PC-3 (cell line): ENCODE measurements at regions not wholly inside any gene's neighbourhood (a gene's known extent, or its start where the extent isn't known, plus 50 kb on each side); places are given as distances from the start of the nearest gene placed in this dataset.

Source experiments
- ATAC-seq: fragments of 200-7000 bp; cut with Tn5 transposase; 2 replicates; pipeline ENCODE4 v1.9.1; 2020; ENCODE audit warnings: mild to moderate bottlenecking, moderate library complexity
- BruUV-seq: library from RNA; stranded (reverse); fragments of 400-500 nt; replicated peaks from 2 replicates; lab custom pipeline; 2021; lab: Mats Ljungman, UMichigan
- CTCF ChIA-PET: fragments of 300-600 bp; sonication (Branson Sonifier 250); formaldehyde crosslinking; loops from one replicate; lab custom pipeline; 2022; ENCODE audit warnings: antibody characterized with exemption; lab: Charles Lee
- POLR2A ChIA-PET: fragments of 300-600 bp; sonication (Branson Sonifier 250); formaldehyde crosslinking; loops from one replicate; lab custom pipeline; 2022; ENCODE audit warnings: antibody characterized with exemption; ENCODE audit not compliant: unreplicated experiment; lab: Charles Lee
- DNase-seq: peaks from one replicate; pipeline ENCODE4 v3.0.0-alpha.2; 2015
- H2AFZ ChIP-seq: fragments of 300-600 bp; sonication (generic); 2 replicates; pipeline ENCODE4 v1.6.0; 2016; ENCODE audit warnings: antibody characterized with exemption, low read length
- H3F3A ChIP-seq: fragments of 300-600 bp; sonication (generic); one replicate; pipeline ENCODE4 v1.6.0; 2017; ENCODE audit warnings: antibody characterized with exemption, low read length, control low read depth, mild to moderate bottlenecking; ENCODE audit not compliant: unreplicated experiment
- H3K27ac ChIP-seq: fragments of 300-600 bp; sonication (generic); 2 replicates; pipeline ENCODE4 v1.5.1; 2016; ENCODE audit warnings: mild to moderate bottlenecking, low read length
- H3K27me3 ChIP-seq: fragments of 300-600 bp; sonication (generic); 2 replicates; pipeline ENCODE4 v1.6.1; 2016; ENCODE audit warnings: low read length, mixed read lengths
- H3K36me3 ChIP-seq: fragments of 300-600 bp; sonication (generic); 2 replicates; pipeline ENCODE4 v1.6.1; 2016; ENCODE audit warnings: low read depth, mixed run types, low read length, mixed read lengths
- H3K4me1 ChIP-seq: fragments of 300-600 bp; sonication (generic); 2 replicates; pipeline ENCODE4 v1.5.1; 2016; ENCODE audit warnings: low read length; ENCODE audit not compliant: insufficient read depth
- H3K4me2 ChIP-seq: fragments of 300-600 bp; sonication (generic); 2 replicates; pipeline ENCODE4 v1.6.0; 2016; ENCODE audit warnings: low read length
- H3K4me3 ChIP-seq: fragments of 300-600 bp; sonication (generic); 2 replicates; pipeline ENCODE4 v1.5.1; 2016; ENCODE audit warnings: mild to moderate bottlenecking, low read length, mixed read lengths
- H3K79me2 ChIP-seq: fragments of 300-600 bp; sonication (generic); 2 replicates; pipeline ENCODE4 v1.6.1; 2017; ENCODE audit warnings: low read length, mixed read lengths
- H3K9ac ChIP-seq: fragments of 300-600 bp; sonication (generic); 2 replicates; pipeline ENCODE4 v1.6.0; 2016; ENCODE audit warnings: mild to moderate bottlenecking, low read length
- H3K9me2 ChIP-seq: fragments of 300-600 bp; sonication (generic); replicated peaks from 2 replicates; pipeline ENCODE4 v1.6.1; 2016; ENCODE audit warnings: mixed run types, low read length, mixed read lengths
- H3K9me3 ChIP-seq: fragments of 300-600 bp; sonication (generic); 2 replicates; pipeline ENCODE4 v1.6.1; 2016; ENCODE audit warnings: low read length, mixed read lengths
- H4K20me1 ChIP-seq: fragments of 300-600 bp; sonication (generic); 2 replicates; pipeline ENCODE4 v1.6.1; 2016; ENCODE audit warnings: low read length, mixed read lengths
- EZH2 ChIP-seq: fragments of 300-600 bp; sonication (generic); IDR thresholded peaks from one replicate; pipeline ENCODE4 v1.6.1; 2017; ENCODE audit warnings: antibody characterized with exemption, mild to moderate bottlenecking, low read length; ENCODE audit not compliant: unreplicated experiment
- EZH2phosphoT487 ChIP-seq: fragments of 300-600 bp; sonication (generic); IDR thresholded peaks from 2 replicates; pipeline ENCODE4 v1.6.1; 2018; ENCODE audit warnings: mild to moderate bottlenecking, antibody characterized with exemption, low read length, borderline replicate concordance
- intact Hi-C: fragments of 100-400 bp; cut with micrococcal nuclease; formaldehyde crosslinking; loops from 2 replicates; pipeline ENCODE4 v1.9.0; 2023
- TF ChIP-seq, protein P1 (sequence below): fragments of 300-600 bp; sonication (generic); conservative IDR thresholded peaks from 2 replicates; pipeline ENCODE4 v1.5.1; 2017; ENCODE audit warnings: antibody characterized with exemption, low read depth, mild to moderate bottlenecking, low read length

DNA sequence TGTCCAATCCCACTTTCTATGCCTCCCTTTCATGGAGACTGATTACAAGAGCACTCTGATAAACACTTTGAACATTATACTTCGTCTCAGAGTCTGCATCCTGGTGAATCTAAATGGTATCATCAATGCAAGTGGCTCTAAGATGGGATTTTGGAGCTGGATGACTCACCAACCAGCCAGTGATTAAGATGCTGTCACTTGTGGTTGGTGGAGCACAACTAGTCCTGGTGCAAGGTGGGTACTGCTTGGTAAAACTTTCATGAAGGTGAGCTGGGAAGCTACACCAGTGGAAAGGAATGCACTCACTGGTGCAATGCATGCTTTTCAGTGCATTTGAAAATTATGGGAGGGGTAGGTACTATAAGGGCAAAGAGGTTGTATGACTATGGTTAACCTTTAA, 137.7 kb upstream of the TRIB2 start:
- ChIA-PET CTCF (no interaction called here), POLR2A (no interaction called here)
- peaks cover 4% of the 10 kb centered on the region for H3K4me1 ChIP-seq
- no peaks in the 10 kb centered on the region for H3K27me3 ChIP-seq
- no peak overlapping the region for H3K4me3 ChIP-seq
- BruUV-seq: no TSS peak
- no peaks in the 10 kb centered on the region for H3K9me2 ChIP-seq
- no peak overlapping the region for H3K9ac ChIP-seq
- no peaks in the 10 kb centered on the region for H4K20me1 ChIP-seq
- H3K79me2 ChIP-seq: no peaks in the 10 kb centered on the region
- no peak for ATAC-seq
- intact Hi-C loops: no loop called here
- no peaks in the 10 kb centered on the region for H3K9me3 ChIP-seq
- DNase-seq: peak; percentile 34
- H2AFZ ChIP-seq: no peak overlapping the region
- no peaks in the 10 kb centered on the region for H3F3A ChIP-seq
- TF ChIP-seq EZH2phosphoT487 (no peak), EZH2 (no peak)
- TF ChIP-seq, protein P1, sequence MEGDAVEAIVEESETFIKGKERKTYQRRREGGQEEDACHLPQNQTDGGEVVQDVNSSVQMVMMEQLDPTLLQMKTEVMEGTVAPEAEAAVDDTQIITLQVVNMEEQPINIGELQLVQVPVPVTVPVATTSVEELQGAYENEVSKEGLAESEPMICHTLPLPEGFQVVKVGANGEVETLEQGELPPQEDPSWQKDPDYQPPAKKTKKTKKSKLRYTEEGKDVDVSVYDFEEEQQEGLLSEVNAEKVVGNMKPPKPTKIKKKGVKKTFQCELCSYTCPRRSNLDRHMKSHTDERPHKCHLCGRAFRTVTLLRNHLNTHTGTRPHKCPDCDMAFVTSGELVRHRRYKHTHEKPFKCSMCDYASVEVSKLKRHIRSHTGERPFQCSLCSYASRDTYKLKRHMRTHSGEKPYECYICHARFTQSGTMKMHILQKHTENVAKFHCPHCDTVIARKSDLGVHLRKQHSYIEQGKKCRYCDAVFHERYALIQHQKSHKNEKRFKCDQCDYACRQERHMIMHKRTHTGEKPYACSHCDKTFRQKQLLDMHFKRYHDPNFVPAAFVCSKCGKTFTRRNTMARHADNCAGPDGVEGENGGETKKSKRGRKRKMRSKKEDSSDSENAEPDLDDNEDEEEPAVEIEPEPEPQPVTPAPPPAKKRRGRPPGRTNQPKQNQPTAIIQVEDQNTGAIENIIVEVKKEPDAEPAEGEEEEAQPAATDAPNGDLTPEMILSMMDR: no peak
- no peak overlapping the region for H3K4me2 ChIP-seq
- no peaks in the 10 kb centered on the region for H3K36me3 ChIP-seq
- H3K27ac ChIP-seq: no peak overlapping the region

DNA sequence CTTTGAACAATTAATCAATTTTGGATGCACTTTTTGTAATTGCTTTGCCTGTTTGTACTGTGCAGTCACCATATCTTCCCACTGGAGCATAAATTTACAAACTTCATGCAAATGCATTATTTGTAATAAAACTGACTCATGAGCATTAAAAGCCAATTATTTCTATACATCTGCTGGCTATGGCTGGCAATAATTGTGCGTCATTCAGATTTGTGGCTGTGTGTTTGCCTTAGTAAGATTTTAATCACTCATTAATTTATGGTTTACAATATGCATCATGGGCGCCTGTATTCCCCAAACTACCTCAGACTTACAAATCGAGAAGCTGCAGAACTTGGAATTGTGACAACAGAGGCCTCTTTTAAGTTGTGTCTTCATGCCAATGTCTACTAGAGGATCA, 132.4 kb upstream of the TRIB2 start:
- ATAC-seq: peak; percentile 70
- ChIA-PET CTCF (no interaction called here), POLR2A (no interaction called here)
- peak; percentile 66 for DNase-seq
- H3K4me1 ChIP-seq: peaks cover 25% of the 10 kb centered on the region
- no peaks in the 10 kb centered on the region for H3K9me3 ChIP-seq
- peak overlapping the region; percentile 36 for H3K4me2 ChIP-seq
- no peaks in the 10 kb centered on the region for H3K79me2 ChIP-seq
- no peaks in the 10 kb centered on the region for H3K27me3 ChIP-seq
- no peaks in the 10 kb centered on the region for H3K9me2 ChIP-seq
- H3K27ac ChIP-seq: peak overlapping the region; percentile 44
- no TSS peak for BruUV-seq
- intact Hi-C loops: loop anchor here (10.0 kb wide), 1 partner anchor 120 kb away; no protein-coding TSS in a partner anchor
- H4K20me1 ChIP-seq: no peaks in the 10 kb centered on the region
- TF ChIP-seq, protein P1: no peak
- TF ChIP-seq EZH2 (no peak), EZH2phosphoT487 (no peak)
- H3K9ac ChIP-seq: peak overlapping the region; percentile 26; the same call in 1 of the 2 replicates
- H3F3A ChIP-seq: no peaks in the 10 kb centered on the region
- H3K4me3 ChIP-seq: no peak overlapping the region
- H2AFZ ChIP-seq: no peak overlapping the region
- no peaks in the 10 kb centered on the region for H3K36me3 ChIP-seq

DNA sequence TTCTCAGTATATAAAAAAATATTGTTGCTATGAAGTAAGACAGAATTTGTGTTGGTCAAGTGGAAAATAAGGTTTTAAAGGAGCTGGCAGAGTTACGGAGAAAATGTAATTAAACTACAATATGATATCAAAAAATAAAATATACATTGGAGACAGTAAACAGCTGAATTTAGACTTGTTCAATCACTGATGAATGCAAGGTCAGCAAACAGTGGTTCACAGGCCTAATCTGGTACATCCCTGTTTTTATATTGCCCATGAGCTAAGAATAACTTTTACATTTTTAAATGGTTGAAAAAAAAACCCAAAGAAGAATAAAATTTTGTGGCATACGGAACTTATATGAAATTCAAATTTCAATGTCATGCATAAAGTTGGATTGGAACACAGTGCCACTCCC, 131.0 kb upstream of the TRIB2 start:
- no peak overlapping the region for H3K27ac ChIP-seq
- no peak overlapping the region for H3K4me2 ChIP-seq
- H3K4me3 ChIP-seq: no peak overlapping the region
- H3F3A ChIP-seq: no peaks in the 10 kb centered on the region
- no peaks in the 10 kb centered on the region for H3K79me2 ChIP-seq
- no peak for TF ChIP-seq EZH2phosphoT487
- no peak for TF ChIP-seq EZH2
- TF ChIP-seq, protein P1: no peak
- ChIA-PET CTCF (no interaction called here), POLR2A (interaction anchor here (0.6 kb wide), 1 partner anchor 131 kb away, joined by 13 read pairs; no protein-coding TSS in a partner anchor)
- DNase-seq (no peak), ATAC-seq (no peak)
- no peaks in the 10 kb centered on the region for H3K27me3 ChIP-seq
- peaks cover 25% of the 10 kb centered on the region for H3K4me1 ChIP-seq
- no peaks in the 10 kb centered on the region for H3K36me3 ChIP-seq
- intact Hi-C loops: loop anchor here (10.0 kb wide), 1 partner anchor 119 kb away; no protein-coding TSS in a partner anchor
- H3K9ac ChIP-seq: no peak overlapping the region
- H2AFZ ChIP-seq: no peak overlapping the region
- no peaks in the 10 kb centered on the region for H3K9me2 ChIP-seq
- BruUV-seq: no TSS peak
- no peaks in the 10 kb centered on the region for H4K20me1 ChIP-seq
- H3K9me3 ChIP-seq: no peaks in the 10 kb centered on the region
